Stomach (tissue), 8 donors: ENCODE measurements at regions not wholly inside any gene's neighbourhood (a gene's known extent, or its start where the extent isn't known, plus 50 kb on each side); places are given as distances from the start of the nearest gene placed in this dataset.

ENCODE experiments used
- DNase-seq, 2 donors: peaks; one replicate each; pipeline versions ENCODE4 v3.0.0 to v3.0.0-alpha.2; 2013 to 2019
- H3K27ac ChIP-seq, 5 donors: fragments of 200-600 bp in 4 of 5; sonication (generic) in 4 of 5; one replicate each; pipeline ENCODE4 v1.5.1; 2013 to 2019; ENCODE audit warnings: mild to moderate bottlenecking in 1 of 5, moderate library complexity in 1 of 5
- H3K27me3 ChIP-seq, 3 donors: fragments of 200-600 bp; sonication (generic); one replicate each; pipeline ENCODE4 v1.5.1; 2017 to 2019; ENCODE audit warnings: mixed run types in 1 of 3
- H3K36me3 ChIP-seq, 4 donors: fragments of 200-600 bp; sonication (generic); 1 replicate in 3 of 4; 2 replicates in 1 of 4; pipeline ENCODE4 v1.5.1; 2016 to 2019
- H3K4me1 ChIP-seq, 4 donors: fragments of 200-600 bp; sonication (generic); one replicate each; pipeline ENCODE4 v1.5.1; 2016 to 2019
- H3K4me3 ChIP-seq, 4 donors: fragments of 200-600 bp; sonication (generic) in 3 of 4; one replicate each; pipeline ENCODE4 v1.5.1; 2016 to 2019; ENCODE audit warnings: mild to moderate bottlenecking in 1 of 4
- H3K9me3 ChIP-seq, 4 donors: fragments of 200-600 bp; sonication (generic); one replicate each; pipeline ENCODE4 v1.5.1; 2016 to 2019
- EP300 ChIP-seq: sonication (generic); formaldehyde crosslinking; IDR thresholded peaks from one replicate; pipeline ENCODE4 v1.6.1; 2017; ENCODE audit warnings: antibody characterized with exemption
- POLR2A ChIP-seq, 4 donors: fragments of 450-650 bp; IDR thresholded peaks; one replicate each; pipeline ENCODE4 v1.6.1; 2016; ENCODE audit warnings: antibody characterized with exemption in 4 of 4, control low read depth in 2 of 4, mild to moderate bottlenecking in 1 of 4, moderate library complexity in 1 of 4
- POLR2AphosphoS5 ChIP-seq, 3 donors: sonication (generic); formaldehyde crosslinking; IDR thresholded peaks; one replicate each; pipeline ENCODE4 v1.6.1; 2016; ENCODE audit warnings: antibody characterized with exemption in 3 of 3
- WGBS, 5 donors: extraction: QIAGEN DNeasy Blood & Tissue Kit in 3 of 5; methylation state at CpG; one replicate each; pipeline versions ENCODE4 v1.1.5 to v1.1.7; 2013 to 2018; 5-methylcytosine and 5-hydroxymethylcytosine counted together
- intact Hi-C: fragments of 100-400 bp; cut with DNase I; formaldehyde crosslinking; loops from one replicate; pipeline ENCODE4 v1.15.1; 2023; ENCODE audit warnings: low total_unique reads
- TF ChIP-seq, protein P1 (sequence below), 7 experiments: fragments of 450-650 bp in 4 of 7; fragments of 200-600 bp in 3 of 7; sonication (generic) in 3 of 7; IDR thresholded peaks; one replicate each; pipeline ENCODE4 v1.5.1; 2016 to 2019; ENCODE audit warnings: antibody characterized with exemption in 7 of 7, control low read depth in 2 of 7, mild to moderate bottlenecking in 1 of 7
- donor health status: healthy with polysubstance abuse.
- donor health status: Bipolar disorder and iron deficiency.
- donor health status: healthy.

DNA sequence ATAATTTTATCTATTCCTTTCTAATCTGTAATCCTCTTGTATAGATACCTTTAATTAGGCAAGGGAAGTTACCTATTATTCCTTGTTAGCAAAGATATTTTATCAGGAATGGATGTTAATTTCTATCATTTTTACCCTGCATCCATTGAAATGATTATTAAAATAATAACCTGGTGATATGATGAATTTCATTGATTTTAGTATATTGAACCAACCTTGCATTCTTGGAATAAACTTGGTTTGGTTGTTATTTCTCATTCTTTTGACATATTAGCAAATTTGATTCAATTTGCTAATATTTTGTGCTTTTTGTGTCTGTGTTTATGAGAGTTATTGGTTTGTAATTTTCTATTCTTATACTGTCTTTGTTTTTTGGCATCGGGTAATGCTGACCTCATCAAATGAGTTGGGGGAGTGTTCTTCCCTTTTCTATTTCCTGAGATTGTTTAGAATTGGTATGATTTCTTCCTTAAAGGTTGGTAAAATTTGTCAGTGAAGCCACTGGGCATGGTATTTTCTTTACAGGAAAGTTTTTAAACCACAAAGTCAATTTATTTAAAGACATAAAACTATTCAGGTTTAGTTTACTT, 250.4 kb upstream of the PMFBP1 start:
- no peak for DNase-seq
- intact Hi-C loops, result no loop called here

DNA sequence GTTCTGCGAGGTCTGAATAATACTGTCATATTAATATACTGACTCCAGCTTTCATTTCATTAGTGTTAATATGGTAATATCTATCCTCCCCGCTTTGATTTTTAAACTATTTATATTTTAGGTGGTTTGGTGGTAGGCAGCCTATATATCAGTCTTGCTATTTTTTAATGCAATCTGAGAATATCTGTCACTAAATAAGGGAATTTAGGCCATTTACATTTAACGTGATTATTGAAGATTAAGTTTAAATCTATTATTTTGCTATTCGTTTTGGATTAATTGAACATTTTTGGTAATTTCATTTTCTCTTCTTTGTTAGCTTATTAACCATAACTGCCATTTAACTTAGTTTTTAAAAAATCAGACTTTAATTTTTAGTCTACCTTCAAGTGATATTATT, 247.7 kb upstream of the PMFBP1 start:
- peaks cover 0 to 15% (median 7%) of the 10 kb centered on the region in 4 donors for H3K9me3 ChIP-seq
- intact Hi-C loops, result no loop called here
- no peaks in the 10 kb centered on the region for H3K36me3 ChIP-seq
- H3K4me3 ChIP-seq, result no peak overlapping the region
- DNase-seq, result no peak
- H3K4me1 ChIP-seq, result no peaks in the 10 kb centered on the region
- WGBS, 5 donors, result 96 to 98% (median 97%) methylated on average over 4 of the region's 4 CpGs
- no peaks in the 10 kb centered on the region for H3K27me3 ChIP-seq
- TF ChIP-seq EP300 (no peak), POLR2A (IDR thresholded peaks at IDR 0.05) (no peak), POLR2AphosphoS5 (IDR thresholded peaks at IDR 0.05) (no peak)
- TF ChIP-seq, protein P1, sequence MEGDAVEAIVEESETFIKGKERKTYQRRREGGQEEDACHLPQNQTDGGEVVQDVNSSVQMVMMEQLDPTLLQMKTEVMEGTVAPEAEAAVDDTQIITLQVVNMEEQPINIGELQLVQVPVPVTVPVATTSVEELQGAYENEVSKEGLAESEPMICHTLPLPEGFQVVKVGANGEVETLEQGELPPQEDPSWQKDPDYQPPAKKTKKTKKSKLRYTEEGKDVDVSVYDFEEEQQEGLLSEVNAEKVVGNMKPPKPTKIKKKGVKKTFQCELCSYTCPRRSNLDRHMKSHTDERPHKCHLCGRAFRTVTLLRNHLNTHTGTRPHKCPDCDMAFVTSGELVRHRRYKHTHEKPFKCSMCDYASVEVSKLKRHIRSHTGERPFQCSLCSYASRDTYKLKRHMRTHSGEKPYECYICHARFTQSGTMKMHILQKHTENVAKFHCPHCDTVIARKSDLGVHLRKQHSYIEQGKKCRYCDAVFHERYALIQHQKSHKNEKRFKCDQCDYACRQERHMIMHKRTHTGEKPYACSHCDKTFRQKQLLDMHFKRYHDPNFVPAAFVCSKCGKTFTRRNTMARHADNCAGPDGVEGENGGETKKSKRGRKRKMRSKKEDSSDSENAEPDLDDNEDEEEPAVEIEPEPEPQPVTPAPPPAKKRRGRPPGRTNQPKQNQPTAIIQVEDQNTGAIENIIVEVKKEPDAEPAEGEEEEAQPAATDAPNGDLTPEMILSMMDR (IDR thresholded peaks at IDR 0.05), result no peak
- no peak overlapping the region for H3K27ac ChIP-seq

More for the DNA sequence above, 250.4 kb upstream of the PMFBP1 start:
- H3K27ac ChIP-seq, result no peak overlapping the region
- H3K27me3 ChIP-seq, result no peaks in the 10 kb centered on the region
- peaks cover 0 to 15% (median 7%) of the 10 kb centered on the region in 4 donors for H3K9me3 ChIP-seq
- WGBS, 5 donors, result 86 to 97% (median 92%) methylated on average over 1 of the region's 1 CpG
- H3K4me3 ChIP-seq, result no peak overlapping the region
- H3K4me1 ChIP-seq, result no peaks in the 10 kb centered on the region
- no peaks in the 10 kb centered on the region for H3K36me3 ChIP-seq
- TF ChIP-seq, protein P1 (IDR thresholded peaks at IDR 0.05), result no peak
- TF ChIP-seq EP300 (no peak), POLR2A (IDR thresholded peaks at IDR 0.05) (no peak), POLR2AphosphoS5 (IDR thresholded peaks at IDR 0.05) (no peak)

DNA sequence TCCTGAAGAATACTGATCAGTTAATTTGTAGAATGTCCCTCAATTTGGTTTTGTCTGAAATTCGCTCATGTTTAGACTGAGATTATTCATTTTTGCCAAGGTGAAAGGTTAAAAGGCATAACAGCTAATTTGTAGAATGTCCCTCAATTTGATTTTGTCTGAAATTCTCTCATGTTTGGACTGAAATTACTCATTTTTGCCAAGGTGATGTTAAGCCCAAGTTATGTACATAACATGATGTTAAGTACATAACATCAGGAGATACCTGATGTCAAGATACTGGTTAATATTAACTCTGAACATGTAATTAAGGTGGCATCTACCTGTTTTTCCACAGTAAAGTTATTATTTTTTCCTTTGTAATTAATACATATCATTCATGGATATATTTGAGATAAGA, 243.4 kb upstream of the PMFBP1 start:
- 71 to 83% (median 77%) methylated on average over 1 of the region's 1 CpG for WGBS, 5 donors
- Histone ChIP-seq H3K4me3 (no peak overlapping the region), H3K4me1 (no peaks in the 10 kb centered on the region), H3K9me3 (peaks cover 0 to 5% (median 2%) of the 10 kb centered on the region in 4 donors), H3K27ac (no peak overlapping the region), H3K36me3 (no peaks in the 10 kb centered on the region), H3K27me3 (no peaks in the 10 kb centered on the region)
- no peak for TF ChIP-seq EP300
- no peak for TF ChIP-seq POLR2AphosphoS5 (IDR thresholded peaks at IDR 0.05)
- no peak for TF ChIP-seq POLR2A (IDR thresholded peaks at IDR 0.05)
- TF ChIP-seq, protein P1 (IDR thresholded peaks at IDR 0.05), result no peak
- intact Hi-C loops, result no loop called here
- DNase-seq, result no peak

DNA sequence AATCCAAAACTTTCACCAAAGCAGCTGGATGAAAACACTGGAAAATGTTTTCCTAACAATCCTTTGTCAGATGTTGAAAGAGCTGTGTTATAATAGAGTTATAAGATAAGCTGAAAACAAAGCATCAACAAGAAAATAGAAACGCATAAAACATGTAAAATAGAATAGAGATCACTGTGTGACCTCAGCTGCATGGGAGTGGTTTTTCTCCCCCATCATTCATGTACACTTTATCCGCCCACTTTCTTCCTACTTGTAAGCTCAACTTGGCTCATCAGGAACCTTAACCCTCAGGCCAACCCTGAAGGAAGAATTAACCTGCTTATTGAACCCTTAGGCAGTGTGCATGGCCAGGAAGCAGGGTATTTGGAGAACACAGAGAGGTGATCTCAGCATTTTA, 238.5 kb upstream of the PMFBP1 start:
- H3K9me3 ChIP-seq, result no peaks in the 10 kb centered on the region
- intact Hi-C loops, result no loop called here
- no peak overlapping the region for H3K4me3 ChIP-seq
- H3K27ac ChIP-seq, result no peak overlapping the region
- no peaks in the 10 kb centered on the region for H3K4me1 ChIP-seq
- no peaks in the 10 kb centered on the region for H3K27me3 ChIP-seq
- TF ChIP-seq, protein P1 (IDR thresholded peaks at IDR 0.05), result no peak
- TF ChIP-seq POLR2A (IDR thresholded peaks at IDR 0.05) (no peak), EP300 (no peak), POLR2AphosphoS5 (IDR thresholded peaks at IDR 0.05) (no peak)
- no peak for DNase-seq
- 63 to 71% (median 69%) methylated on average over 2 of the region's 2 CpGs for WGBS, 5 donors
- H3K36me3 ChIP-seq, result no peaks in the 10 kb centered on the region
